MM.1S (cell line): ENCODE measurements at regions not wholly inside any gene's neighbourhood (a gene's known extent, or its start where the extent isn't known, plus 50 kb on each side); places are given as distances from the start of the nearest gene placed in this dataset.

Experiments
- DNase-seq: peaks from one replicate; pipeline ENCODE4 v3.0.0-alpha.2; 2015
- H2AFZ ChIP-seq: fragments of 300-600 bp; sonication (generic); 2 replicates; pipeline ENCODE4 v1.6.0; 2016; ENCODE audit warnings: antibody characterized with exemption, low read length
- H3F3A ChIP-seq: fragments of 300-600 bp; sonication (generic); 2 replicates; pipeline ENCODE4 v1.6.1; 2016; ENCODE audit warnings: mild to moderate bottlenecking, antibody characterized with exemption, low read length, moderate library complexity, mixed read lengths; ENCODE audit not compliant: insufficient read depth
- H3K27ac ChIP-seq: fragments of 300-600 bp; sonication (generic); 2 replicates; pipeline ENCODE4 v1.5.1; 2016; ENCODE audit warnings: mild to moderate bottlenecking, low read length
- H3K27me3 ChIP-seq: fragments of 300-600 bp; sonication (generic); replicated peaks from 2 replicates; pipeline ENCODE4 v1.6.0; 2016; ENCODE audit warnings: low read length; ENCODE audit not compliant: insufficient read depth
- H3K36me3 ChIP-seq: fragments of 300-600 bp; sonication (generic); replicated peaks from 2 replicates; pipeline ENCODE4 v1.6.1; 2016; ENCODE audit warnings: mild to moderate bottlenecking, low read length, mixed read lengths; ENCODE audit not compliant: insufficient read depth
- H3K4me1 ChIP-seq: fragments of 300-600 bp; sonication (generic); 2 replicates; pipeline ENCODE4 v1.6.1; 2016; ENCODE audit warnings: low read length, mixed read lengths
- H3K4me2 ChIP-seq: fragments of 300-600 bp; sonication (generic); 2 replicates; pipeline ENCODE4 v1.6.0; 2016; ENCODE audit warnings: low read depth, low read length
- H3K4me3 ChIP-seq: fragments of 300-600 bp; sonication (generic); 2 replicates; pipeline ENCODE4 v1.5.1; 2016; ENCODE audit warnings: low read length, mixed read lengths
- H3K79me2 ChIP-seq: fragments of 300-600 bp; sonication (generic); 2 replicates; pipeline ENCODE4 v1.6.1; 2016; ENCODE audit warnings: mixed run types, low read length, mixed read lengths
- H3K9ac ChIP-seq: fragments of 300-600 bp; sonication (generic); 2 replicates; pipeline ENCODE4 v1.6.1; 2016; ENCODE audit warnings: low read length, mixed read lengths
- H3K9me2 ChIP-seq: fragments of 300-600 bp; sonication (generic); replicated peaks from 2 replicates; pipeline ENCODE4 v1.6.1; 2016; ENCODE audit warnings: mild to moderate bottlenecking, low read length, mixed read lengths; ENCODE audit not compliant: insufficient read depth
- H3K9me3 ChIP-seq: fragments of 300-600 bp; sonication (generic); replicated peaks from 2 replicates; pipeline ENCODE4 v1.6.1; 2016; ENCODE audit warnings: mild to moderate bottlenecking, low read length, mixed read lengths; ENCODE audit not compliant: insufficient read depth
- H4K20me1 ChIP-seq: fragments of 300-600 bp; sonication (generic); 2 replicates; pipeline ENCODE4 v1.6.1; 2016; ENCODE audit warnings: mild to moderate bottlenecking, low read length, moderate library complexity, mixed read lengths; ENCODE audit not compliant: insufficient read depth
- EZH2 ChIP-seq: fragments of 300-600 bp; sonication (generic); optimal IDR thresholded peaks from 2 replicates; pipeline ENCODE3; 2017; ENCODE audit warnings: low read depth, mild to moderate bottlenecking, antibody characterized with exemption, low read length, mixed read lengths
- EZH2phosphoT487 ChIP-seq: fragments of 300-600 bp; sonication (generic); IDR thresholded peaks from 2 replicates; pipeline ENCODE4 v1.6.1; 2018; ENCODE audit warnings: antibody characterized with exemption, low read length
- TF ChIP-seq, protein P1 (sequence below): fragments of 300-600 bp; sonication (generic); IDR thresholded peaks from 2 replicates; pipeline ENCODE4 v1.5.1; 2016; ENCODE audit warnings: antibody characterized with exemption, low read length, mixed read lengths

DNA sequence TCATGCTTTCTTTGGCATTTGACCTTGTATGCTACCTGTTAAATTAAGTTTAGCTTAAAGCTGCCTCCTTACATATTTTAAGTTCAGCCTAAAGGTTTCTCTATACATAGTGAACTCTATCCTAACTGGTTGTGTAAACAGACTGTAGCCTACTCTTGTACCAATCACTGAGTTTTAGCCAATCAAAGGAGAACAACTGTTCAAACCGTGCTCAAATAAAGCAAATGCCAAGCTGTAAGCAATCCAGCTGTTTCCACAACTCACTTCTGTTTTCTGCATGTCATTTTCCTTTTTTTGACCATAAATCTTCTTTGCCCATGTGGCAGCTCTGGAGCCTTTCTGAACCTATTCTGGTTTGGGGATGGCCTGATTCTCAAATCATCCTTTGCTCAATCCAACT, 1603.8 kb upstream of the ACVR2A start:
- peaks cover 18% of the 10 kb centered on the region for H3K4me1 ChIP-seq
- no peak for TF ChIP-seq EZH2
- TF ChIP-seq, protein P1, sequence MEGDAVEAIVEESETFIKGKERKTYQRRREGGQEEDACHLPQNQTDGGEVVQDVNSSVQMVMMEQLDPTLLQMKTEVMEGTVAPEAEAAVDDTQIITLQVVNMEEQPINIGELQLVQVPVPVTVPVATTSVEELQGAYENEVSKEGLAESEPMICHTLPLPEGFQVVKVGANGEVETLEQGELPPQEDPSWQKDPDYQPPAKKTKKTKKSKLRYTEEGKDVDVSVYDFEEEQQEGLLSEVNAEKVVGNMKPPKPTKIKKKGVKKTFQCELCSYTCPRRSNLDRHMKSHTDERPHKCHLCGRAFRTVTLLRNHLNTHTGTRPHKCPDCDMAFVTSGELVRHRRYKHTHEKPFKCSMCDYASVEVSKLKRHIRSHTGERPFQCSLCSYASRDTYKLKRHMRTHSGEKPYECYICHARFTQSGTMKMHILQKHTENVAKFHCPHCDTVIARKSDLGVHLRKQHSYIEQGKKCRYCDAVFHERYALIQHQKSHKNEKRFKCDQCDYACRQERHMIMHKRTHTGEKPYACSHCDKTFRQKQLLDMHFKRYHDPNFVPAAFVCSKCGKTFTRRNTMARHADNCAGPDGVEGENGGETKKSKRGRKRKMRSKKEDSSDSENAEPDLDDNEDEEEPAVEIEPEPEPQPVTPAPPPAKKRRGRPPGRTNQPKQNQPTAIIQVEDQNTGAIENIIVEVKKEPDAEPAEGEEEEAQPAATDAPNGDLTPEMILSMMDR, result no peak
- no peak for TF ChIP-seq EZH2phosphoT487
- H3K27me3 ChIP-seq, result no peaks in the 10 kb centered on the region
- H3K9me2 ChIP-seq, result no peaks in the 10 kb centered on the region
- H3K27ac ChIP-seq, result no peak overlapping the region
- no peak overlapping the region for H2AFZ ChIP-seq
- no peak for DNase-seq
- no peaks in the 10 kb centered on the region for H3K36me3 ChIP-seq
- H3K9ac ChIP-seq, result no peak overlapping the region
- H3K9me3 ChIP-seq, result no peaks in the 10 kb centered on the region
- no peak overlapping the region for H3K4me3 ChIP-seq
- peaks cover 6% of the 10 kb centered on the region for H3F3A ChIP-seq
- no peaks in the 10 kb centered on the region for H3K79me2 ChIP-seq
- H4K20me1 ChIP-seq, result no peaks in the 10 kb centered on the region
- no peak overlapping the region for H3K4me2 ChIP-seq

DNA sequence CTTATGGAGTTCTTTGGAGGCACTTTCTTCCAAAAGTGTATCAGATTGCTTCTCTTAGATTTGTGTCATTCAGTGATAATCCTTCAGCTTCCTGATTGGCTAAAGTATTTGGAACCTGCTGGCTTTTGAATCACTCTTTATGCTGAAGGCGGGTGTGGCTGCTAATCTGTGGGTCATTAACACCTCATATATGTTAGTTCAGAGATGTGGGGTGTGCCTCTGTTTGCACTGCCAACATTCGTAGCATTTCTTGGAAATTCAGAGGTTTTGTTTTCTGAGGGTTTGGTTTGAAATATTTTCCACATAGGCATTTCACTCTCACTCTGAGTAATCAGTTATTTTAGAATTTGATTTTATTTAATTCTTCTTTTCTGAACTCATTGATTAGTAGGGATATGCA, 1604.4 kb upstream of the ACVR2A start:
- no peak overlapping the region for H2AFZ ChIP-seq
- H3K4me3 ChIP-seq, result no peak overlapping the region
- H3K4me1 ChIP-seq, result peaks cover 13% of the 10 kb centered on the region
- TF ChIP-seq EZH2phosphoT487, result no peak
- TF ChIP-seq EZH2, result no peak
- TF ChIP-seq, protein P1, result no peak
- H3K9me3 ChIP-seq, result no peaks in the 10 kb centered on the region
- no peaks in the 10 kb centered on the region for H3K36me3 ChIP-seq
- no peaks in the 10 kb centered on the region for H3K79me2 ChIP-seq
- DNase-seq, result no peak
- H3K9me2 ChIP-seq, result no peaks in the 10 kb centered on the region
- no peak overlapping the region for H3K4me2 ChIP-seq
- H3K9ac ChIP-seq, result no peak overlapping the region
- H3K27ac ChIP-seq, result no peak overlapping the region
- no peaks in the 10 kb centered on the region; the same call in 1 of the 2 replicates for H3F3A ChIP-seq
- H3K27me3 ChIP-seq, result no peaks in the 10 kb centered on the region
- H4K20me1 ChIP-seq, result no peaks in the 10 kb centered on the region

DNA sequence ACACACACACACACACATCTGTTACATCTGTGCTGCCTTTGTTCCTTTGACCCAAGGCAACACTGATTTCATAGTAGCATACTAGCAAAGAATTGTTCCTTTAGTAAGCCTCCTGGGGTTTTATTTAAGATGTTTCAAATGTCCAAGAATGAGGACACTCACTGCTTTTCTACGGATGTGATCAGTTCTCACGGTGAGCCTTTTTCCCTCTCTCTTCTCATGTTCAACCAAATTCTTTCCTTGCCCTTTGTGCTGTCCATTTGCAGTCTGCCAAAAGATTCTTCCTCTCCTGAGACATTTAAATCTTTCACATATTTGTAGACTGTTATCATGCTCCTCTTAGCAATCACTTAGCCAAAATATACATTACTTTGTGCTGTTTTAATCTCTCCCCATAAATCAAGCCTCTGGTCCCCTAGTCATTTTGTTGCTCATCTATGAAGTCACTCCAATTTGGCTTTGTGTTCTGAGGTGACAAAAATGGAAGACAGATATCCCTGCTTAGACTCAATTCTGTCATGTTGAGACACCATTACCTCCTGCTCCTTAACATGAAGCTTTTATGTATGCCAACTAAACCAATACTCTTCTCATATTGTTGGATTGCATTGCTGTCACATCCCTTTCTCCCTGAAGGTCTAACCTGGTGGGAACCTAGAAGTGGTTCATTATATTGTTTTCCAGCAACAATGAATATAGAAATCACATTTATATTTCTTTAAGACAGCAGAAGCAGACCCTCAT, 1605.3 kb upstream of the ACVR2A start:
- Histone ChIP-seq H3K36me3 (no peaks in the 10 kb centered on the region), H3K27ac (no peak overlapping the region), H3K4me3 (no peak overlapping the region), H3K4me1 (peaks cover 5% of the 10 kb centered on the region; the same call in 1 of the 2 replicates), H4K20me1 (no peaks in the 10 kb centered on the region), H3K9ac (no peak overlapping the region), H3K79me2 (no peaks in the 10 kb centered on the region), H3K9me2 (no peaks in the 10 kb centered on the region), H3K27me3 (no peaks in the 10 kb centered on the region), H3K9me3 (no peaks in the 10 kb centered on the region), H3K4me2 (no peak overlapping the region), H2AFZ (no peak overlapping the region), H3F3A (no peaks in the 10 kb centered on the region)
- no peak for TF ChIP-seq EZH2phosphoT487
- TF ChIP-seq EZH2, result no peak
- TF ChIP-seq, protein P1, result no peak
- no peak for DNase-seq
